NOMO-1 treated with DMSO at 0.1 percent for 48 hours (cell line): ENCODE measurements at regions not wholly inside any gene's neighbourhood (a gene's known extent, or its start where the extent isn't known, plus 50 kb on each side); places are given as distances from the start of the nearest gene placed in this dataset.

Experiments
- DNase-seq: peaks from one replicate; lab custom pipeline; 2025; ENCODE audit not compliant: unreplicated experiment; lab: John Stamatoyannopoulos, UW

- DNase-seq = no peak
These were observed 306.5 kb downstream of the SQOR start for GRCh38 chr15:45941367-45941766.

GRCh38 chr15:45943240-45943639 lies 308.4 kb downstream of the SQOR start:
- no peak for DNase-seq

DNA sequence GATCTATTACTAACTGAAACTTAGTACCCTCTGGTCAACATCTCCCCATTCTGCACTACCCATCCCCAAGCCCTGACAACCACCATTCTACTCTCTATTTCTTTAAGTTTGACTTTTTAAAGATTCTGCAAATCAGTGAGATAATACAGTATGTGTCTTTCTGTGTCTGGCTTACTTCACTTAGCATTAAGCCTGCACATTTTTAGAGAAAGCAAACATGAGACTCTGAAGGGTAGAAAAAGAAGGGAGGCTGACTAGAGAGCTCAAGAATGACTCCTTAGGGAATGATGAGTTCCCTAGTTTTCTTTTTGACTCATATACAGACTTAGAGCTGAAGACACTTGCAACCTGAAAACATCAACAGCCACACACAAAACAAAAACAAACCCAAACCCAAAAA lies 311.3 kb downstream of the SQOR start:
- DNase-seq = no peak

DNA sequence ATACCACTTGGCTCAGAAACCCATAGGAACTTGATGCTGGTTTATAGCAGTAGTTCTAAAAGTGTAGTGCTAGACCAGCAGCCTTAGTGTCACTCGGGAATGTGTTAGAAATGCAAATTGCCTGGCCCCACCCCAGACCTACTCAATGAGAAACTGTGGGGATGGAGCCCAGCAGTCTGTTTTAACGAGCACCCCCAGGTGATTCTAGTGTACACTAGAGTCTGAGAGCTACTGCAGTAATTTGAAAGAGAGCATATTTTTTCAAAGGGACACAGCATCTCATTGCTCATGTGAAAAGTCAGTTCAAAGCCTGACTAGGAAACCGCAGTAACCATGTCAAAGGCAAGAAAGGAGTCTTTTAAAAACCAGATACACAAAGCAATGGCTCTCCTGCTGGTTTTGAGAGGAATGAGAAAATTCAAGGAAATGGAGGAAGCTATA lies 313.4 kb downstream of the SQOR start:
- no peak for DNase-seq

GRCh38 chr15:45958924-45959323 lies 324.1 kb downstream of the SQOR start:
- no peak for DNase-seq

- DNase-seq = no peak
These were observed 327.9 kb downstream of the SQOR start for GRCh38 chr15:45962733-45963132.

DNA sequence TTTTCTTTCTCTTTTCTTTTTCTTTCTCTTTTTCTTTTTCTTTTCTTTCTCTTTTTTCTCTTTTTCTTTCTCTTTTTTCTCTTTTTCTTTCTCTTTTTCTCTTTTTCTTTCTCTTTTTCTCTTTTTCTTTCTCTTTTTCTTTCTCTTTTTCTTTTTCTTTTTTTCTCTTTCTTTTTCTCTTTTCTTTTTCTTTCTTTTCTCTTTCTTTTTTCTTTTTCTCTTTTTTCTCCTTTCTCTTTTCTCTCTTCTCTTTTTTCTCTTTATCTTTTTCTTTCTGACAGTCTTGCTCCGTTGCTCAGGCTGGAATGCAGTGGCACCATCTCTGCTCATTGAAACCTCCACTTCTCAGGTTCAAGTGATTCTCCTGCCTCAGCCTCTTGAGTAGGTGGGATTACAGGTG lies 335.7 kb downstream of the SQOR start:
- DNase-seq = no peak

DNA sequence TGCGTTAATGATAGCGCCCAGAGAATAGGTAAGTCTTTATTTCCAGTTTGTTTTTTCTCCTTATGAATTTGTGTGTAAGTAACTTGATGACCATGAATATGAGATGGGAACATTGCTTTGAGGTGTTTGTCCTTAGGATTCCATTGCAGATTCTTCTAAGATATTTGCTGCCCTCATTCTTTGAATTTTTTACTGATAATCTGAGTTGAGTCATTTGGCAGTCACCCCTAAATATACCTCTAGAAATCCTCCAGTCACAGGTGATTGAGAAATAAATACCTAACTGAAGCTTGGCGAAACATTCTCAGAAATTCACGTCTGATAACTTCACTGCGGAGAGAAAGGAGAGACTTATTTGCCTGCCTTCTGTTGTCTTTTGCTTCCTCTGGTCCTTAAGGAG lies 345.5 kb downstream of the SQOR start:
- no peak for DNase-seq

DNA sequence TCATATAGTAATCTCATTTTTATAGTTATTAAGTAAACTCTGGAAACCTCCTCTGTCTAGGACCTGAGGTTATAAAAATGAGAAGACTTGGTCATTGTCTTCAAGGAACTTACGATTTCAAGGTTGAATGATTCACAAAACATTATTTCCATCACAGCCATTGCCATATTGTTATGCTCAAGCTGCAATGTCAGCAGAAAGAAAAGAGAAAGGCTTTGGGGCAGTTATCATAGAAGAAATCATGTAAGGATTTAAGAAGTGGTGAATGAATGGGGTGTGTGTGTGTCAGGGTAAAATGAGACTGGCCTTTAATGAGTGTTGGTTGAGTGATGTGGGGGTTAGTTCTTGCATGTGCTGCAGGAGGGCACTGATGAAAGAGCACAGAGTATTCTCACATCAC lies 346.8 kb downstream of the SQOR start:
- no peak for DNase-seq

- no peak for DNase-seq
These were observed 357.0 kb downstream of the SQOR start for GRCh38 chr15:45991863-45992262.

- DNase-seq = no peak
These were observed 358.2 kb downstream of the SQOR start for GRCh38 chr15:45993072-45993471.

GRCh38 chr15:45993508-45993907 lies 358.7 kb downstream of the SQOR start:
- no peak for DNase-seq

- DNase-seq = no peak
These were observed 361.0 kb downstream of the SQOR start for GRCh38 chr15:45995800-45996199.

- DNase-seq = no peak
These were observed 379.7 kb downstream of the SQOR start for GRCh38 chr15:46014532-46014931.

- no peak for DNase-seq
These were observed 399.9 kb downstream of the SQOR start for GRCh38 chr15:46034755-46035154.

GRCh38 chr15:46039703-46040102 lies 404.9 kb downstream of the SQOR start:
- no peak for DNase-seq

- no peak for DNase-seq
These were observed 407.1 kb downstream of the SQOR start for GRCh38 chr15:46041905-46042304.

- DNase-seq = no peak
These were observed 425.2 kb downstream of the SQOR start for GRCh38 chr15:46059921-46060594.

DNA sequence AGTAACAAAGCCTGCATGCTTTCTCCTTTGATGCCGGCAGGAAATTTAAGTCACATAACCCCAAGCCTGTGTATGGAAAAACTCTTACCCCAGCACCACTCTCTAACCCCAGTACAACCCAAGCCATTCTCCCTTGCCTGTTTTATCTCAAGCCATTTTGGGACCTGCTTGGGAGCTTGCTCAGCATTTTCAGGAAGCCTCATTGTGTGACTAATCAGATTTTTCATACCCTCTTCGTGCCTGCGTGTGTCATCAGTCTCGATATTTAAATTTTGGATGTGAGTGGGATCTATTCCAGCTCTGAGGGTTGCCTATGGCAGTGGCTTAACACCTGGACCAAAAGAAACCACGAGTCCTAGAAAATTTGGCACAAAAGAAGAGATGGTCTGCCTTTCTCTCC lies 426.2 kb downstream of the SQOR start:
- DNase-seq = no peak

DNA sequence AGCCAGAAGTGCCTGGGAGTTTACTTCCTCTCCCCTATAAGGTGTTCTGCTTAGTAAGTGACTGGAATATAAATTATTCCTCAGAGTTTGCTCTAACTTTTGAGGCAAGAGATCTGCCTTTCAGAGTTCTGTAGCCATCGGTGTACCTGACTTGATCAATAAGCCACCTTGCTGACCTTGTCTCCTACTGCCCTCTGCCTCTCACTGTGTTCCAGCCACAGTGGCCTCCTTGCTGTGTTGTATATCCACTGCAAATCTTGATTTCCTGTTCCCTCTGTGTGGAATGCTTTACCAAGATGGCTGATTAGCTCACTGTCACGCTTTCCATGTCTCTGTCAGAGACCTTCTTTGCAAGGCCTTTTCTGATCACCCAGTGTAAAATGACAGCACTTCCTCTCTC lies 442.4 kb downstream of the SQOR start:
- no peak for DNase-seq

GRCh38 chr15:46079046-46079445 lies 444.2 kb downstream of the SQOR start:
- no peak for DNase-seq

- DNase-seq = no peak
These were observed 445.2 kb downstream of the SQOR start for GRCh38 chr15:46080016-46080415.
